Spleen (tissue), 7 donors: ENCODE measurements at regions not wholly inside any gene's neighbourhood (a gene's known extent, or its start where the extent isn't known, plus 50 kb on each side); places are given as distances from the start of the nearest gene placed in this dataset.

Experiments
- POLR2AphosphoS5 ChIP-seq, 3 donors: sonication (generic); formaldehyde crosslinking; IDR thresholded peaks; one replicate each; pipeline ENCODE4 v1.5.1; 2017; ENCODE audit warnings: antibody characterized with exemption in 3 of 3
- TF ChIP-seq, protein P1 (sequence below), 11 experiments: fragments of 200-600 bp in 7 of 11; fragments of 450-650 bp in 4 of 11; sonication (generic) in 4 of 11; IDR thresholded peaks in 8 of 11; conservative IDR thresholded peaks in 3 of 11; 1 replicate in 7 of 11; 2 replicates in 4 of 11; pipeline versions ENCODE4 v1.4.0 to v1.8.0; 2016 to 2021; ENCODE audit warnings: antibody characterized with exemption in 11 of 11, inconsistent platforms in 4 of 11, mild to moderate bottlenecking in 1 of 11
- donor health status: DM: no; HTN: no; CAD: no; lungs with moderate emphysema.
- donor health status: DM: no; HTN: no; CAD: no.
- donor health status: DM: no; HTN: no; CAD: no.

DNA sequence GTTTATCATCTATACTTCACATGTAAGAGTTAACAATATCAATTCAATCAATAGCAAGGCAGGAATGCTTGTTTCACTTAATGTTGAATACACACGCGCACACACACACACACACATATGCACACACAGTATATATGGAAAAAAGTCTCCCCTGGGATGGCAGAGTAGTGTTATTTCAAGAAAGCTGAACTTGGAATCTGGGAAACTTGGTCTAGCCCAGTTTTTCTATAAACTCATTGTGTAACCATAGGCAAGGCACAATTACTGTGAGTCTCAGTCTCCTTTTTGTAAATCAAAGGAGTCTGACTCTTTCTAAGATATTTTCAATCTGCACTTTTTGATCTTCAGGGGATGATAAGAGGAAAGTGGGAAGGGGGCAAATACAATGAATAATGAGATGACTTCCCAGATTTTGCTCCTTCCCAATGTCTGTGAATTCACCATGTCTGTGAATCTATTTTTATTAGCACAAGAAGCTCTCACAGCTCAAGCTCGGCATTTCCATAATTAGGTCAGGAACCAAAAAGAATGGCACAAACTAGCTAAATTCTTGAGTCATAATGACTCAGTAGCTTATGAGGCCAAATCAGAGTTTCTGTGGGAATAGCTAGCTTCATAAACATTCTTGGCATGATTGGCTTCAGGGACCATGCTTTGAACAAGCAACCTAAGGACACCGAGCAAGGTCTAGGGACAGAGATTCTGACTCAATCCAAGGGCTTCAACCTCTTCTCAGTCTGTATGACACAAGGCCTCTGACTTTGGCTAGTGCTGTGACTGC is 227.4 kb upstream of the DCBLD2 start:
- TF ChIP-seq, protein P1, sequence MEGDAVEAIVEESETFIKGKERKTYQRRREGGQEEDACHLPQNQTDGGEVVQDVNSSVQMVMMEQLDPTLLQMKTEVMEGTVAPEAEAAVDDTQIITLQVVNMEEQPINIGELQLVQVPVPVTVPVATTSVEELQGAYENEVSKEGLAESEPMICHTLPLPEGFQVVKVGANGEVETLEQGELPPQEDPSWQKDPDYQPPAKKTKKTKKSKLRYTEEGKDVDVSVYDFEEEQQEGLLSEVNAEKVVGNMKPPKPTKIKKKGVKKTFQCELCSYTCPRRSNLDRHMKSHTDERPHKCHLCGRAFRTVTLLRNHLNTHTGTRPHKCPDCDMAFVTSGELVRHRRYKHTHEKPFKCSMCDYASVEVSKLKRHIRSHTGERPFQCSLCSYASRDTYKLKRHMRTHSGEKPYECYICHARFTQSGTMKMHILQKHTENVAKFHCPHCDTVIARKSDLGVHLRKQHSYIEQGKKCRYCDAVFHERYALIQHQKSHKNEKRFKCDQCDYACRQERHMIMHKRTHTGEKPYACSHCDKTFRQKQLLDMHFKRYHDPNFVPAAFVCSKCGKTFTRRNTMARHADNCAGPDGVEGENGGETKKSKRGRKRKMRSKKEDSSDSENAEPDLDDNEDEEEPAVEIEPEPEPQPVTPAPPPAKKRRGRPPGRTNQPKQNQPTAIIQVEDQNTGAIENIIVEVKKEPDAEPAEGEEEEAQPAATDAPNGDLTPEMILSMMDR (IDR thresholded peaks at IDR 0.05 in 8 of 11, conservative IDR thresholded peaks at IDR 0.05 in 3 of 11), result no peak
- no peak for TF ChIP-seq POLR2AphosphoS5 (IDR thresholded peaks at IDR 0.05)
